TTC549 (cell line): ENCODE measurements at regions not wholly inside any gene's neighbourhood (a gene's known extent, or its start where the extent isn't known, plus 50 kb on each side); places are given as distances from the start of the nearest gene placed in this dataset.

Experiments
- FAIRE-seq: peaks from 2 replicates; lab custom pipeline; 2012; peaks lifted over from hg19 to GRCh38; lab: Jason Lieb, UNC

- no peak for FAIRE-seq
Measured at GRCh38 chr4:181525634-181526033, 717.6 kb upstream of the TENM3 start.

DNA sequence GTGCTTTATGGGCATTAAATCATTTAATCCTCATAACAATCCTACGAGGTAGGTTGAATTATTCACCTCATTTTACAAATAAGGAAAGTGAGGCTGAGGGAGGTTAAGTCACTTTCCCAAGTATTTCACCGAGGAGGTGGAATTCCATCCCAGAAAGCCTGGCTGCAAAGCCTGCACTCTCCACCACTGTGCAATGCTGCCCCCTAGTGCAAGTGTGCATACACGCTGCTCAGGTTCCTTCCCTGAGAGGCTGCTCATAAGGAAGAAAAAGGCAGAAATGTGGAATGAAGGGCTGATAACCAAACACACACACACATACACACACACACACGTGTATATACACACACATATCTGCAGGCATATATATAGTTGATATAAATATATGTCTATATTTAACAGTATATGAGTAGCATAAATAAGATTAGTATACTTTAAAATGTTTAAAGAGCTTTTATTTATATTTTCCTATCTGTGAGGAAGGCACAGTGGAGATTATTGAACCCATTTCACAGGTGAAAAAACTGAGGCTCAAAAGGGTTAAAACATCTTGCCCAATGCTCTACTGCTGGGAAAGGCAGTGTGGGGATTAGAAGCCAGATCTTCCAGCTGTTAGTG lies 714.5 kb upstream of the TENM3 start:
- no peak for FAIRE-seq

DNA sequence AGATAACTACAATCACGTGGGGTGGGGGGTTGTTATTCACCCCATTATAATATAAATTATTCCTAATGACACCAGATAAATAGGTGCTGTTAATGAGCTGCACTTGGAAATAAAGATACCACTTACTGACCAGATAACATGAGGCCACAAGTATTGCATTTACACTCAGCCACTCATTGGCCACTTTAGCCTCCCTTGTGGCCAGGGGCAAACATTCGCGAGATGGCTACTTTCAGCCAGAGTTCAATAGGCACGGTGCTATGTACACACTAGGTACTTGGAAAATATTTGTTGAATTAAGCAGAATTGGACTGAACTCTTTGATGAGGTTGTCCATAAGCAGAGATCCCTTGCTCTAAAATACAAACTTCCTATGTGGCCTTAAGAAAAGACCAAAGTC lies 713.7 kb upstream of the TENM3 start:
- FAIRE-seq, result no peak

DNA sequence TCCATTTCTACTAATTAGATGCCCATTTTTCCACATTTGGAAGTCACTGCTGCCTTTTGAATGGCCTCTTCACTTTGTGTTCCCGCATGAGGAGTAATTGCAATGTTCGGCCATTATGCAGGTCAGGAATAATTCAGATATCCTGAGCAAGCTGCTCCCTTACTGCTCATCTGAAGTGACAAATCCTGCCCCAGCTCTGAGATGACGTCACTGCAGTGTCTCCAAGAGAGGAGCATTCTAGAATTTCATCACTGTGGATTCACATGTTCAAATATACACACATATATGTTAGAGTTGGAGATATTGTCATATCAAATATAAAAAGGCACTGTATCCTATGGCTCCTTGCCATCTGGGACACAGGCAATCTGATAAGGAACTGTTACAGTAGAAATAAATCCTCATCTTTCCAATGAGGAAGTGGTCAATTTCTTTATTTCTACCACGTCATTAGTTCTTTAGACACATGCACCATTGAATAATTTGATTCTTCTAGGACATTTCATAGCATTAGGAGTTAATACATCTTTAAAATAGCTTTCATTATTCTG lies 706.9 kb upstream of the TENM3 start:
- no peak for FAIRE-seq

GRCh38 chr4:181536811-181537434 lies 706.3 kb upstream of the TENM3 start:
- no peak for FAIRE-seq

- FAIRE-seq, result no peak
Measured at GRCh38 chr4:181538431-181538830, 704.8 kb upstream of the TENM3 start.

DNA sequence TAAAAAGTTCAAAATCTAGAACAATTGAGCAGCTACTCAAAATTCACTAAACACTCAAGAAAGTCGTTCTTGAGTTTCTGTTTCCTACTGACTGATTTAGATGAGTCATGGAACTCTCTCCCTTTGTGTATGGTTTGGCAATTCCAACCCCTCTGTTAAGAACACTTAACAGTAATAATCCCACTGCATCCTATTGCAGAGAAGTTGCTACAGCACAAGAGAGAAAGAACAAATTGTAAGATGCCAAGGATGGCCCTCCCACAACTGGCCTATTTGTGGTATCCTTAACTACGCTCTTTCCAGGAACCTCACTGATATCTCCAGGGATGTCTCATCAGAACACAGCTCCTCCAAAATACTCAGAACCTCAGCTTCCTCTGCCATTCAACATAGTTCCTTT lies 701.8 kb upstream of the TENM3 start:
- FAIRE-seq, result no peak

DNA sequence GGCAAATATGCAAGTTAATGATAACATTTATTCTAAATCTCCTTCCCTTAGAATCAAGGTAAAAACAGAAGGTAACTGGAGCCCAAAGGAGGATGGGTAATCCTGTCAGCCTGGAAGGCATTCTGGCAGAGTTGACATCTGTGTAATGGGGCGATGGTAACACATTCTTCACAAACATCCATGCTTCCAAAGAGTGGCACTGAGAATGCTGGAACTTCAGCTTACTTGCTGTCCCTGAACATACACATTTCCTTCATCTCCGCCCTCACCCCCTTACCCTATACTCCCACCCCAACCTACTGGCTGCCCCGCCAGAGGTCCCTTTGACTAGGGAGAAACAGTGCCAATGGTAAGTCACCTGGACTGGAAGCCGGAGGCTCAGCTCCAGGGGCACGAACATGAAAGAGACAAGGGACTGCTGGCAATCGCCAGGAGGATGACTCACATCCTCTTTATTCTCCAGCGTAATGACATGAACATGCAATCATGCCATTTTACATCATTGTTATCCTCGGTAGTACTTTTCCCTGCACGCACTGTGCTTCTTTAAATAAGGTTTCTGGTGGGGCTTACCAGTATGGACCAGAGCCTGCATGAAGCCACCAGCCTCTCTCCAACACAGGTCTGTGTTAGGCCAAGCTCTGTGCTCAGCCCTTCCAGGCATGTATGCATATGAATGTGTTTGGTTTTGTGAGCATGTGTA lies 694.2 kb upstream of the TENM3 start:
- FAIRE-seq, result no peak

GRCh38 chr4:181549576-181550188 lies 693.5 kb upstream of the TENM3 start:
- FAIRE-seq, result no peak

GRCh38 chr4:181550381-181550780 lies 692.8 kb upstream of the TENM3 start:
- FAIRE-seq, result no peak

DNA sequence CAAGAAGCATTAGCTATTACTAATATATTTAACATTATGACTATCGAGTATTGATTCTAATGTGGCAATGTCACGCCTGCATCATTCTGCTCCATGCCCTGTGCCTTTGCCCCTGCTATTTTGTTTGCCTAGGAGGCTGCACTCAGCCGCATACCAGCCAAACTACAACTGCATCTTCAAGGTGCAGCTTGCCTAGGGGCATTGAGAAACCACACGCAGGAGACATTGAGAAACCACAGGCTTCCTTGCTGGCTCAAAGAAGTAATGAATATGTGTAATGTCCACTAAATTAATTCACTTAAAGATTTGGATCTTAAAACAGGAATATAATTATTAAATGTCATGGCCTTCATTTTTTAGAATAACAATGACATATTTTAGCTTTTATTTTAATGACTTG lies 683.6 kb upstream of the TENM3 start:
- no peak for FAIRE-seq

DNA sequence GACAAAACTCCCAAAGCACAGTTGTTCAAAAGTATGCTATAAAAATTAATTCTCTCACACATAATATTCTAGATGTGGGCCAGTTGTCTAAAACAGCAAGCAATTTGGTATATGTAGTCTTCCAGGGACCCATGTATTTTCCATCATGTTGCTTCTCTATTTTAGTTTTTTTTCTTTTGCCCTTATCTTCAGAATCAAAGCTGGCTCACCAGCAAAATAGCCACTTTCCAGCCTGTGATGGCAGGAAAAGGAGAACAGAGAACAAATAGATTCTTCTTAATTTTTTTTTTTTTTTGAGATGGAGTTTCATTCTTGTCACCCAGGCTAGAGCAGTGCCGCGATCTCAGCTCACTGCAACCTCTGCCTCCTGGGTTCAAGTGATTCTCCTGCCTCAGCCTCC lies 680.8 kb upstream of the TENM3 start:
- no peak for FAIRE-seq

GRCh38 chr4:181564625-181565024 lies 678.6 kb upstream of the TENM3 start:
- no peak for FAIRE-seq

DNA sequence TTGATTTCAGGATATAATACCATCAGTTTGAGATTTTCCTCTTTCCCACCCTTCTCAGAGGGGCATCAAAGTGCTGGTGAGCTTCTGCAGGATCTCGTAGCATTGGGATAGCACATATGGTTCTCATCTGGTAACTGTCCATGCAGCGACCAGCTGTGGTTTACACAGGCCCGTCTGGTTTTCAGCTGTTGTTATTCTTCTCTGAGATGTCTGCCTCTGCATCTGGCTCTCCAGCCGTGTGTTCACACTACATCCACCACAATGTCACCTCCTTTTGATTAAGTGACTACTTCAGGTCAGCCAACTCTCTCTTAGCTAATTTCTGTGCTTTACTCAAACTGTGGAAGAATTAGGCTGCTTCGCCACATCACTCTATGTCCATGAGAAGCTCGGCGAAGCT lies 676.7 kb upstream of the TENM3 start:
- no peak for FAIRE-seq

GRCh38 chr4:181569553-181569952 lies 673.6 kb upstream of the TENM3 start:
- FAIRE-seq, result no peak

DNA sequence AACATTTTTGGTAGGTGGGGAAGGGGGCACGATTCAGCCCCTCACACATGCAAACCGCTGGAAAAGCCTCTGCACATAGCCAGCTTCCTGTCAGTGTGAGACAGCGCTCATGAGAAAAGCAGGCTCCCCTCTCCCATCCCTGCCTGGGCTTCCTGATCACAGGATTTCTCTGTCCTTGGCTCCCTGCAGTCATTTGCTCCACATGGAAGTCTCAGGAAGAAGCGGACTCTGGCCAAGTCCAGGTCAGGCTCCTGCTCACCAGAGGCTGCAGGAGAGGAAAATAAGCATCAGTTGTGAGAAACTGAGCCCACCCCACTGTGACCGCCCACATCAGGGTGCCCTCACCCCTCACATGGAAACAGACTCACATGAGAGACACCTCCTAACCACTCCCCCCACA lies 664.3 kb upstream of the TENM3 start:
- no peak for FAIRE-seq

GRCh38 chr4:181579486-181579885 lies 663.7 kb upstream of the TENM3 start:
- no peak for FAIRE-seq

DNA sequence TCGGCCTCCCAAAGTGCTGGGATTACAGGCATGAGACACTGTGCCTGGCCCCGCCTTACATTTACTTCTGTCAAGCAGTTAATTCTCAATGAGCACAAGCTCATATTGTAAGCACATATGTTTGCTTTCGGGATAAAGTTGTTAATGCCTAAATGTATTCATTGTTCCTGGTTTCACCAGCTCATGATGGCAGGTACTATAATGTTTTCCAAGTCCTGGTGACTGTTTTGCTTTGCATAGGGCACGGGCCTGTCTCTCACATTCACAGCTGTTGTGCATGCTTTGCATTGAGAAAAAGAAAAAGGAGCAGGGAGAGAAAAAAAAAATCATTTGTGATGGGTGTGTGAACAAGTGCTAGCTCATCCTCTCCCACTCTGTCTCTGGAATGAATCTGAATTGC lies 661.2 kb upstream of the TENM3 start:
- no peak for FAIRE-seq

DNA sequence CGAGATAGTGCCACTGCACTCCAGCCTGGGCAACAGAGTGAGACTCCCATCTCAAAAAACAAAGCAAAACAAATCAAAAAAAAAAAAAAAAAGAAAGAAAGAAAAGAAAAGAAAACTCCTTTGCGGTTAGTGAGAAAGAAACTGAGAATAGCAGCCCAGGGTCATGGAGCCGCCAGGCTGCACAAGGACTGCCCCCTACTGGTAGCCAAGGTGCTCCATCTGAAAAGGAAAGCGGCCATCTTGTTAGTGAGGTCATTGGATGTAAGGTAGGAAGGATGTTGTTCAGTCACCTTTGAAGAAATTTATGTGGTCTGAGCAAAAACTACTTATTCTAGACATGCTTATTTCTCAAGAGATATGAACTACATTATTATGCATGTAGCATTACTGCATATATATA lies 660.6 kb upstream of the TENM3 start:
- no peak for FAIRE-seq

DNA sequence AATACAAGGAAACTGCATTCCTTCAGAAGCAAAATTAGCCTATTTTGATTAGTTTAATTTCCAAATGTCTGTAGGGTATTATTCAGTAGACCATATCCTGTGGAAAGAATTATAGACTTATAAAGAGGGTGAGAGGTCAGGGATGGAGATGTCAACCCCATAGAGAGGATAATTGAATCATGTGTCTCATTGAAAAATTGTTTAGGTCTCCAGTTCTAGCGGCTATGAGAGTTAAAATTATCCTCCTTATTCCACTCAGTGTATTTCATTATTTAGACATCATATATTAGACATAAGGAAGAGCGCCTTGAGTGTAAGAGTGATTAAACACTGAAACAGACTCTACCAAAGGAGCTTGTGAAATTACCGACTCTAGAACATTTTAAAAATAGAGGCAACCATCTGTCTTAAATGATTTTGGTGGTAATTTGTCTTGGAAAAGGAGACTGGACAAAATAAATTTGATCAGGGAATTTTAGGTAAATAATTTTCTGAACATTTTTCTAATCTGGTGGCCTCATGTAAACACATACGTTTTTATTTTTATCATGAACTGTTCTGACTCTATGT lies 654.4 kb upstream of the TENM3 start:
- no peak for FAIRE-seq

GRCh38 chr4:181592221-181592745 lies 650.9 kb upstream of the TENM3 start:
- FAIRE-seq, result no peak

DNA sequence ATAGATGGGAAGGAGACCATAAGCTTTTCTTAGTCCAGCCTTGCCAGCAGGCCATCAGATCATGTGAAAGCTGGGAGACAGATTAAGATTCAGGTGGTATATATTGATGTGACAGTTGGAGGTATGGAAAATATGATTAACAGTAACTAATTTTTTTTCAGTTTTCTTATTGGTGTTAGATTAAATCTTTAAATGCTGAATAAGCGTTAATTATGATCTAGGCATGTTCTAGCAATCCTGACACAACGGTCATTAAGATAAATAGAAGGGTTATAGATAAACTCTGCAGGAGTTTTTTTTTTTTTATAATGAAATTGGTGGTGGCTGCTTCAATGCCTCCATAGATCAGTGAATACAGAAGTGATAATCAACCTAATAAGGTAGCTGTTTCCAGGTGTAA lies 649.5 kb upstream of the TENM3 start:
- no peak for FAIRE-seq

DNA sequence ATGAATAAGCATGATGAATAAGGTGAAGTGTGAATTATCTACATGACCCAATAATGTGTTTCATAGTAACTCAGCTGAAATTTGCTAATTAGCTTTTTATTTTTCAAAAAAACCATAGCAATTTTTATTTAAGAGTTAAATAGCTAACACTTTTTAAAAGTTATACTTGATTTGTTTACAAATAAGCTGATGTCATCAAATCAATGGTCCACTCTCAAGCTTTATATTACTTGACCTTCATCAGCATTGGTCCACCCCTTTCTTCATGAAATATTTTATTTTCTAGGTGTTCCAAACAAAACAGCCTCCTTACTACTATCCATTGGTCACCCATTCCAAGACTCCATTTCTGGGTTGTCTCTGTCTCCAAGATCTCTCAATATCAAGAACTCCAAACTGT lies 649.0 kb upstream of the TENM3 start:
- FAIRE-seq, result no peak
